ENCODE measurements at regions not wholly inside any gene's neighbourhood (a gene's known extent, or its start where the extent isn't known, plus 50 kb on each side); places are given as distances from the start of the nearest gene placed in this dataset.

GRCh38 chr9:108720191-108720642 is 135.6 kb downstream of the ACTL7B start:
- DNase-seq (ENCODE audit: low read depth) = no peak

GRCh38 chr9:108710424-108710823 is 145.4 kb downstream of the ACTL7B start:
- no peak for DNase-seq (ENCODE audit: low read depth)

DNA sequence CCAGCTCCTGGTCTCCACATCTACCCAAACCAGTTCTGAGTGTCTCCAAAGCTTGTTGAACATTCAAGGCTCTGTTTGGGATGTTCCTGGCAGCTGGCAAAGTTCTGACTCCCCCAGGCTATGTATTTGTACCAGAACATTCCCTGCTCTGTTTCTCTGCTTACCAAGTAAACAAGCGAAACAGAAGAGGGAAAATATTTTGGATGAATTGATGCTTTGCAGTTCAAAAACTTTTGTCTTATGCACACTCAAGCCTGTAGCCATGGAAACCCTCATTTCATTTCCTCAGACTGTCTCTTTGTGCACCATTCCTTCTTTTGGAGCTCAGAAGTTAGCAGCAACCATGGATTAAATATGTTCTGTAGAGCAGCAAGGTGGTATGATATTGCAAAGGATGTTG is 145.8 kb downstream of the ACTL7B start:
- DNase-seq (ENCODE audit: low read depth) = no peak

DNA sequence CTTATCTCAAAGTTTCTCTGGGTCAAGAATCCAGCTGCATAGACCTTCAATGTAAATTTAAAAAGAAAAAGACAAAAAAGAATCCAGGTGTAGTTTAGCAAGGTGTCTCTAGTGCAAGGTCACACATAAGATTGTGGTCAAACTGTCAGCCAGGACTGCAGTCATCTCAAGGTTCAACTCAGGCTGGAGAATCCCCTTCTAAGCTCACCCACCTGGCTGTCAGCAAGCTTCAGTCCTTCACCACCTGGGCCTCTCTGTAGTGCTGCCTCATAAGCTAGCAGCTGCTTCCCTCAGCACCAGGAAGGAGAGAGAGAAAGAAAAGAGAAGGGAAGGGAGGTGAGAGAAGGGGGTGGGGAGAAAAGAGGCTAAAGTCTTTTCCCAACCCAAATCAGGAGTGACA is 146.7 kb downstream of the ACTL7B start:
- no peak for DNase-seq (ENCODE audit: low read depth)

DNA sequence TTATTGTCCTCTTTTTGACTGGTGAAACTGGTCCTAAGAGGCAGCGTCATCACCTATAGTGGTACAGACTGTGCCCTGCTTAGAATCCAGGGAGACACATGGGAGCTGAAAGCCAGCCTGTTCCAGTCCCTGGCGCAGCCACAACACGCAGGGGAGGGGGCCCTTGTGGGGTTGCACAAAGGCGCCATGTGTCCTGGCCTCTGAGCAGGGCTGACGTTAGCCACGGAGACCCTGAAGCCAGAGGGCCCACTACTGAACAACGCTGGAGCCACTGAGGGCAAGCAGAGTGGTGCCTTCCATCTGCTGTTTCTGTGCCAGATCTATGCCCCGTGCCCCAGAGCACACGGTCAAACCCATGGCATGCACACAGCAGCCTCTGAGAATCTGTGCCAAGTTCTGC is 147.3 kb downstream of the ACTL7B start:
- DNase-seq (ENCODE audit: low read depth) = no peak

DNA sequence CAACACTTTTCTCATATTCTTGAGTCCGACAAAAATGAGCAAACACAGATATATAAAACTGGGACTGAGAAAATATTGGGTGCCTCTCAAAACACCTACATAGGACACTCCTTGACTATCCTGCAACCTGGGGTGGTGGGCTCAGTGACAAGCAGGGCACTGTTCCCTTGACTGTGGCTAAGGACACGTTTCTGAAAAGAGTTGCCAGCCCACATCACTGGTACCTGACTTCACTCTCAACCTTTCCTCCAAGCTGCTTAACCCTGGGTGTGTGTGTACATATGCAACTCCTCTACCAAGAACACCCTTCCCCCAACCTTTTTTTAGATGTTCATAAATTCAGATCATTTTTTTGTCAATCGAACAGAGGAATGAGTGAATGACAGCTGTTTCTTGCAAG is 148.7 kb downstream of the ACTL7B start:
- DNase-seq (ENCODE audit: low read depth) = no peak

GRCh38 chr9:108704156-108704852 is 151.5 kb downstream of the ACTL7B start:
- DNase-seq (ENCODE audit: low read depth) = no peak

DNA sequence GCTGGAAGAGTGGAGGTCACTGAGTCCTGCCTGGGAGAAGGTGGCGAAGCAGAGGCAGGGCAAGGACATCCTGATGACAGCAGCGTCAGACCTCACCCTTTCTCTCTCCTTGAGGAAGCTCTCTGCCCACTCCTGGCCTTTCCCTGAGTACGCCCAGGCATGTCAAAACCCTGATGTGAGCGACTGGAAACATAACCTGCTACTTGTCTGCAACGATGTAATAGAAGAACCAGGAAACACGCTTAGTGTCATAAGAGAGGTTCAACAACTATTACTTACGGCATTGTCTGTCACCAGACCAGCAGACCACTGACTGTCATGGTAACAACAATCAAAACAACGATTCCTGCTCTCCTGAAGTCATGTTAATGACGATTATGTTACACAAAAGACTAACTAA is 152.4 kb downstream of the ACTL7B start:
- no peak for DNase-seq (ENCODE audit: low read depth)

DNA sequence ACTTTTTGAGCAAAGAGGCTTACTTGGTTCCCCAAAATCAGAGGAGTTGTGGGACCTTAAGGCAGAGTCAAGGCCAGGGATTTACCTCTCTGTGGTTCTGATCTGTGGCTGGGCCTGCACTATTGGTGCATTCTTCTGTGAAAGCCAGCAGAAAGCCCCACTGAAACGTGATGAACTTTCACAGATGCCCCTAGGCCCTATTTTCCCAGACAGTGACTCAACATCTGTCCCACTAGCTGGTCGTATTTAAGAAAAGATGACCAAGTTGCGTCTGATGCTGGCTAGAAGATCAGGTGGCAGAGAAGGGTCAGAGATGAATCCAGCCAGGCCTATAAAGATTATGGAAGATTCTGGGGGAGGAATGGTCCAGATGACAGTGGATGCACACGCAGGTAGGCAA is 153.1 kb downstream of the ACTL7B start:
- DNase-seq (ENCODE audit: low read depth) = no peak

- DNase-seq (ENCODE audit: low read depth) = no peak
Measured at GRCh38 chr9:108698801-108699200, 157.0 kb downstream of the ACTL7B start.

- no peak for DNase-seq (ENCODE audit: low read depth)
Measured at GRCh38 chr9:108698231-108698630, 157.6 kb downstream of the ACTL7B start.

- DNase-seq (ENCODE audit: low read depth) = no peak
Measured at GRCh38 chr9:108696156-108696555, 159.6 kb downstream of the ACTL7B start.

- DNase-seq (ENCODE audit: low read depth) = no peak
Measured at GRCh38 chr9:108694170-108694569, 161.6 kb downstream of the ACTL7B start.

GRCh38 chr9:108691614-108692013 is 164.2 kb downstream of the ACTL7B start:
- no peak for DNase-seq (ENCODE audit: low read depth)

DNA sequence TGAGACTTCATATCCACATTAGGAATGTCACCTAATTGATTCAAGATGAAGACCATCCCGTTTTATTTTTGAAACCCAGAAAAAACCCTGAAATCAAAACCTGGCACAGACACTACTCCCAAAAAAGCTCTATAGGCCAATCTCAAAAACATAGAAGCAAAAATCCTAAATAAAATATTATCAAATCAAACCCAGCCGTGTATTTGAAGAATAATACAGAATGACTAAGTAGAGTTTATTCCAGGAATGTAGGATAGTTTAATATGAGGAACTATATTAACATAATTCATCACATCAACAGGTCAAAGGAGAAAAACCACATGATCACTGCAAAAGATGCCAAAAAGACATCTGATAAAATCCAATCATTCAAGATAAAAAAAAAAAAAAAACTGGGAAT is 167.1 kb downstream of the ACTL7B start:
- DNase-seq (ENCODE audit: low read depth) = no peak

DNA sequence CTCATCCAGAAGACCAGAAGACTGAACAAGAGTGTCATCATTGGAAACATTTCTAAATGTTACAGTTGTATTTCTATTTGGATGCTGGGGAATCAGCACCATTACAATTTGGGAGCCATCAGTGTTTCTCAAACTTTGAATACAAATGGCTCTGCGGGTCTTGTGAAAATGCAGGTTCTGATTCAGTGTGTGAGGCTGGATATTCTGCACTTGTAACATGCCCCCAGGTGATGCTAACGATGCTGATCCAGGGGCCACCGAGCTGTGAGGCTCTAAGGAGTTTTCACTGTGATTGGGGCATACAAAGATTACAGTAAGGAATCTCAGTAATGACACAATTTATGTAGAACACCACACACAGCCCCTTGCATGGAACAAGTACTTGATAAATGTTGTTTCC is 167.7 kb downstream of the ACTL7B start:
- no peak for DNase-seq (ENCODE audit: low read depth)

GRCh38 chr9:108687006-108687987 is 168.5 kb downstream of the ACTL7B start:
- peak; percentile 48 for DNase-seq (ENCODE audit: low read depth)

DNA sequence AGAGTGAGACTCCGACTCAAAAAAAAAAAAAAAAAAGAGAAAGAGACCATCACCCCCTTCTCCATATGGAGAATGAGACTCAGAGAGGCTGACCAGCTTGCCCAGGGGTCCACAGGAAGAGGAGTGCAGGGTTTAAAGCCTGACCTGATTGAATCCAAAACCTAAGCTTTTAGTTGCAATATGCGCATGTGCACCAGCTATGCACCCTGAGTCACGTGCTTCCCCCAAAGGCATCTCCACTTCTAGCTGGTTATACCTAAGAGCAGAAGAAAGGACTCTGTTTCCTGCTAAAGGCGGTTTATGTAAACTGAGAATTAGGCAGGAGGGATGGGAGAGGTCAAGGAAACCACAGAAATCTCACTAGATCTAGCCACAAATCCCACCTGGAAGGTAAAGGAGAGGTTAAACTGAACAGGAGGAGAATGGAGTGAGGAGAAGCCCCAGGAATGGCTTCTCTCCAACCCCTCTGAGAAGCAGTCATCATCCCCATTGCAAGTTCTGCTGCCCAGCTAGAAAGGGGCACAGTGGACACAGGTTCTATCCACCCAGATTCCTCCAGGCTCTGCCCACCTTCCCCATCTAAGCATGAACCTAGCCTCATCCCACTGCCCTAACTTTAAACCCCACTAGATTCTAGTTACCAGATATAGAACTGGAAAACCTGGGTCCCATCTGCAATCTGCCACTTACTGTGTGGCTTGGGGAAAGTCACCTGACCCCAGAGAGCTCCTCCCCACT is 171.3 kb downstream of the ACTL7B start:
- DNase-seq (ENCODE audit: low read depth) = no peak

DNA sequence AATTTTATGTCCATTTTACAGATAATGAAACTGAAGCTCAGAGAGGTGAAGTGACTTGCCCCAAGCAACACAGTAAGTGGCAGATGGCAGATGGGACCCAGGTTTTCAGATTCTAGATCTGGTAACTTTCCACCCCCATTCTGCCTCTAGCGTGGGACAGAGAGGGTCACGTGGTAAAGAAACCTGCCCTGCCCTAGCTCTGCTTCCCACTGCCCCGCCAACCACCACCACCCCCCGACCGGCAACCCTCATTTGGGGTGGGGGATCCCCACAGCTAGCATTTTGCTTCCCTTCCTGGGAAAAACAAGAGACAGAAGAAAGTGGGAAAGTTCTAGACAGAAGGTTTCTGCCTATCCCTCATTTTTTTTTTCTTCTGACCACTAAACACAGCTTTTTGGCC is 172.5 kb downstream of the ACTL7B start:
- no peak for DNase-seq (ENCODE audit: low read depth)

DNA sequence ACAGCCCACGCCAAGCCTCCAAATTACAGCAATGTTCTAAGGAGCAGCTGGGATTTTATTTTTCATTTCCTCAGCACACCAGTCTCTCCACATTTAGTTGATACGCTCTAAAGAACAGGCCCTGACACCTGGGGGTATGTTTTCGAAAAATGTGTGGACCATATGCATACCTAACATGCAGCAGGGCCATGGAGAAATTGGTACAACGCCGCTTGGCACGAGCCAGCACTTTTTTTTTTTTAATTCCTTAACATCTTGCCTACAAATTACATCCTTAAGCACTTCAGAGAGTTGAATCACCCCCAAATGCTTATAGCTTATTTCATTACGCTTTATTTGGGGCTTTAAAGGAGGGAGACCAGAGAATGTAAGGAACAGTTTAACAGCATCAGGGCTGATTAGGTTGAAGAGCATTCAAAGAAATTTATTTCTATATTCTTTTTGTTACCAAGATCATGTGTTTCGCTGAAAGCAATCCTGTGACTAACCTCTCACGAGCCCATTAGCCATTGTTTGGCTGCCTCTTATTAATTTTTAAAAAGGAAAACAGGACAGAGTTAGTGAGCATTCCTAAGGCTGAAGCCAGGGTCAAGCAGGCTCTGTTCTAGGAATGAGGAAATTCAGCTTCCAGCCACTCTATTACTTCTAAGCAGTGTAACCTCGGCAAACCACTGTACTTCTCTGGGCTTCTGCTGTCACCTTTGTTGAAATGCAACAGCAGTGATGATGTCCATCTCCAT is 173.8 kb downstream of the ACTL7B start:
- DNase-seq (ENCODE audit: low read depth) = no peak

- no peak for DNase-seq (ENCODE audit: low read depth)
Measured at GRCh38 chr9:108680946-108681345, 174.8 kb downstream of the ACTL7B start.

- no peak for DNase-seq (ENCODE audit: low read depth)
Measured at GRCh38 chr9:108677776-108678175, 178.0 kb downstream of the ACTL7B start.

Measured in HS-5 (cell line).